ENCODE measurements at regions not wholly inside any gene's neighbourhood (a gene's known extent, or its start where the extent isn't known, plus 50 kb on each side); places are given as distances from the start of the nearest gene placed in this dataset.

GRCh38 chr18:22701326-22701725 lies 231.8 kb upstream of the RBBP8 start:
- intact Hi-C loops (cut with DNase I) = no loop called here
- 73 to 77% methylated on average over 6 of the region's 6 CpGs for WGBS, 2 donors
- no peak overlapping the region for H3K27ac ChIP-seq
- no peaks in the 10 kb centered on the region for H3K27me3 ChIP-seq
- H3K4me1 ChIP-seq = no peaks in the 10 kb centered on the region
- H3K9me3 ChIP-seq = no peaks in the 10 kb centered on the region
- ATAC-seq (no peak), DNase-seq (no peak)
- no peak overlapping the region for H3K4me3 ChIP-seq
- H3K36me3 ChIP-seq (replicated peaks in 1 of 2; ENCODE audit: insufficient read depth in 1 of 2, low read depth in 2 of 2) = no peaks in the 10 kb centered on the region
- TF ChIP-seq, protein P1, sequence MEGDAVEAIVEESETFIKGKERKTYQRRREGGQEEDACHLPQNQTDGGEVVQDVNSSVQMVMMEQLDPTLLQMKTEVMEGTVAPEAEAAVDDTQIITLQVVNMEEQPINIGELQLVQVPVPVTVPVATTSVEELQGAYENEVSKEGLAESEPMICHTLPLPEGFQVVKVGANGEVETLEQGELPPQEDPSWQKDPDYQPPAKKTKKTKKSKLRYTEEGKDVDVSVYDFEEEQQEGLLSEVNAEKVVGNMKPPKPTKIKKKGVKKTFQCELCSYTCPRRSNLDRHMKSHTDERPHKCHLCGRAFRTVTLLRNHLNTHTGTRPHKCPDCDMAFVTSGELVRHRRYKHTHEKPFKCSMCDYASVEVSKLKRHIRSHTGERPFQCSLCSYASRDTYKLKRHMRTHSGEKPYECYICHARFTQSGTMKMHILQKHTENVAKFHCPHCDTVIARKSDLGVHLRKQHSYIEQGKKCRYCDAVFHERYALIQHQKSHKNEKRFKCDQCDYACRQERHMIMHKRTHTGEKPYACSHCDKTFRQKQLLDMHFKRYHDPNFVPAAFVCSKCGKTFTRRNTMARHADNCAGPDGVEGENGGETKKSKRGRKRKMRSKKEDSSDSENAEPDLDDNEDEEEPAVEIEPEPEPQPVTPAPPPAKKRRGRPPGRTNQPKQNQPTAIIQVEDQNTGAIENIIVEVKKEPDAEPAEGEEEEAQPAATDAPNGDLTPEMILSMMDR (IDR thresholded peaks at IDR 0.05) = no peak
- no peak for TF ChIP-seq POLR2A (IDR thresholded peaks at IDR 0.05)

DNA sequence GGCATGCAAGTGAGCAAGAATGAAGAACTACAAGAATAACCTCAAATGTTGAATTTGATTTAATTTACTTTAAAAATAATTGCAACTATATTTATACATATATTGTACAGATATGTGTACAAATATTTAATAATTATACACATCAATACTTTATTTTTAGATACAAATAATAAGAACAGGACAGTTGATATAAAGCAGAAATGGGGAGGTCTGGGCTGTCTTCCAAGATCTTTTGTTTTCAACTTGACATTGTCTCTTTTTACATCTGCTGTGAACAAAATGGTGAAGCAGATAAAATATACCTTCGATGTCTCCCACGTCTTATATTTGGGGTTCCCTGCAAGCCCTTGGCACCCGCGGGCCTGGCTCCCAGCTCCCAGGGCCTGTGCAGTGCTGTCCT lies 231.3 kb upstream of the RBBP8 start:
- Histone ChIP-seq H3K4me1 (no peaks in the 10 kb centered on the region), H3K9me3 (no peaks in the 10 kb centered on the region), H3K27ac (no peak overlapping the region), H3K27me3 (no peaks in the 10 kb centered on the region), H3K36me3 (replicated peaks in 1 of 2; ENCODE audit: insufficient read depth in 1 of 2, low read depth in 2 of 2) (no peaks in the 10 kb centered on the region), H3K4me3 (no peak overlapping the region)
- ATAC-seq = no peak
- no peak for TF ChIP-seq POLR2A (IDR thresholded peaks at IDR 0.05)
- TF ChIP-seq, protein P1 (IDR thresholded peaks at IDR 0.05) = no peak
- intact Hi-C loops (cut with DNase I) = no loop called here
- DNase-seq = no peak
- WGBS, 2 donors = 68 to 81% methylated on average over 4 of the region's 4 CpGs

- Histone ChIP-seq H3K9me3 (no peaks in the 10 kb centered on the region), H3K4me3 (no peak overlapping the region), H3K36me3 (replicated peaks in 1 of 2; ENCODE audit: insufficient read depth in 1 of 2, low read depth in 2 of 2) (no peaks in the 10 kb centered on the region), H3K4me1 (no peaks in the 10 kb centered on the region), H3K27ac (no peak overlapping the region), H3K27me3 (no peaks in the 10 kb centered on the region)
- no peak for TF ChIP-seq POLR2A (IDR thresholded peaks at IDR 0.05)
- TF ChIP-seq, protein P1 (IDR thresholded peaks at IDR 0.05) = no peak
- no peak for ATAC-seq
- 66 to 67% methylated on average over 3 of the region's 3 CpGs for WGBS, 2 donors
- intact Hi-C loops (cut with DNase I) = no loop called here
- no peak for DNase-seq
Observed at GRCh38 chr18:22702806-22703205, 230.3 kb upstream of the RBBP8 start.

- 20 to 21% methylated on average over 9 of the region's 9 CpGs for WGBS, 2 donors
- Histone ChIP-seq H3K27me3 (no peaks in the 10 kb centered on the region), H3K36me3 (replicated peaks in 1 of 2; ENCODE audit: insufficient read depth in 1 of 2, low read depth in 2 of 2) (no peaks in the 10 kb centered on the region), H3K27ac (peak overlapping the region in 2 of 4 donors; percentile 43 to 53), H3K9me3 (no peaks in the 10 kb centered on the region), H3K4me1 (no peaks in the 10 kb centered on the region), H3K4me3 (no peak overlapping the region)
- DNase-seq = peak; percentile 21 to 42 (median 26)
- peak; percentile 84 for ATAC-seq
- intact Hi-C loops (cut with DNase I) = no loop called here
- TF ChIP-seq, protein P1 (IDR thresholded peaks at IDR 0.05) = peak; percentile 59 to 93 (median 89)
- TF ChIP-seq POLR2A (IDR thresholded peaks at IDR 0.05) = no peak
Observed at GRCh38 chr18:22703883-22704585, 229.1 kb upstream of the RBBP8 start.

DNA sequence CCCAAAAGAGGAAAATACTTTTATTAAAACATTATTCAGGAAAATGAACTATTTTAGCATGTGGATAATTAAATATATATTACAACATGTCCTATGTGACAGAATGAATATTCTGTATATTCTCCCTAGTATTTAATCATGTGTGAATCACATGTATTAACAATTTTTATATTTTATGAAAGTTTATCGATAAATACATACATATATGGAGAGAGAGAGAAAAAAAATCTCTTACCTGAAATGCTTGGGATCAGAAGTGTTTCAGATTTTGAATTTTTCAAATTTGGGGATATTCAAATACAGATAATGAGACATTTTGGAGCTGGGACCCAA lies 228.6 kb upstream of the RBBP8 start:
- intact Hi-C loops (cut with DNase I) = no loop called here
- Histone ChIP-seq H3K9me3 (no peaks in the 10 kb centered on the region), H3K27ac (peak overlapping the region in 2 of 4 donors; percentile 43 to 53), H3K36me3 (replicated peaks in 1 of 2; ENCODE audit: insufficient read depth in 1 of 2, low read depth in 2 of 2) (no peaks in the 10 kb centered on the region), H3K27me3 (no peaks in the 10 kb centered on the region), H3K4me3 (no peak overlapping the region), H3K4me1 (no peaks in the 10 kb centered on the region)
- DNase-seq (no peak), ATAC-seq (no peak)
- 92 to 96% methylated on average over 1 of the region's 1 CpG for WGBS, 2 donors
- TF ChIP-seq POLR2A (IDR thresholded peaks at IDR 0.05) = no peak
- TF ChIP-seq, protein P1 (IDR thresholded peaks at IDR 0.05) = no peak

Data from body of pancreas (tissue), 4 donors.